ENCODE measurements at regions not wholly inside any gene's neighbourhood (a gene's known extent, or its start where the extent isn't known, plus 50 kb on each side); places are given as distances from the start of the nearest gene placed in this dataset.

GRCh38 chr12:92544322-92544721, 158.5 kb upstream of the PLEKHG7 start:
- no peak overlapping the region for H3K4me3 ChIP-seq (ENCODE audit: low read depth in 2 of 2, low read length in 2 of 2)
- intact Hi-C loops (cut with micrococcal nuclease; ENCODE audit: unreplicated experiment) (no loop called here), in situ Hi-C loops (cut with HindIII; ENCODE audit: low pct_unique_long_range_greater_than_20kb, low sequenced_read_pairs) (no loop called here)
- no peak overlapping the region for H3K27ac ChIP-seq (ENCODE audit: low read length)
- ATAC-seq = no peak
- H3K27me3 ChIP-seq (ENCODE audit: control insufficient read depth, insufficient read depth, low read length) = no peaks in the 10 kb centered on the region
- TF ChIP-seq SIN3A (IDR thresholded peaks at IDR 0.05; ENCODE audit: borderline replicate concordance, insufficient read depth, low read depth, low read length) (no peak), CTCF (IDR thresholded peaks at IDR 0.05) (no peak), TCF7L2 (IDR thresholded peaks at IDR 0.05; ENCODE audit: low read depth, low read length) (no peak), REST (IDR thresholded peaks at IDR 0.05; ENCODE audit: insufficient read depth in 1 of 2, low read depth in 2 of 2, low read length in 1 of 2) (no peak), POLR2AphosphoS5 (IDR thresholded peaks at IDR 0.05; ENCODE audit: low read depth, low read length) (no peak)
- ChIA-PET POLR2A (no interaction called here), CTCF (no interaction called here)
- DNase-seq (ENCODE audit: low read depth, low spot score) = no peak
- no peaks in the 10 kb centered on the region for H3K9me3 ChIP-seq (ENCODE audit: control insufficient read depth, insufficient read depth, low read depth, low read length)
- BruUV-seq (replicated peaks) = no TSS peak
- no peaks in the 10 kb centered on the region for H3K4me1 ChIP-seq (ENCODE audit: control insufficient read depth, insufficient read depth, low read length)
- no peaks in the 10 kb centered on the region for H3K36me3 ChIP-seq (ENCODE audit: control insufficient read depth, insufficient read depth, low read length)

- in situ Hi-C loops (cut with HindIII; ENCODE audit: low pct_unique_long_range_greater_than_20kb, low sequenced_read_pairs) = no loop called here
- no TSS peak for BruUV-seq (replicated peaks)
- Histone ChIP-seq H3K36me3 (ENCODE audit: control insufficient read depth, insufficient read depth, low read length) (no peaks in the 10 kb centered on the region), H3K27ac (ENCODE audit: low read length) (no peak overlapping the region), H3K4me1 (ENCODE audit: control insufficient read depth, insufficient read depth, low read length) (no peaks in the 10 kb centered on the region), H3K9me3 (ENCODE audit: control insufficient read depth, insufficient read depth, low read depth, low read length) (no peaks in the 10 kb centered on the region), H3K4me3 (ENCODE audit: low read depth in 2 of 2, low read length in 2 of 2) (no peak overlapping the region), H3K27me3 (ENCODE audit: control insufficient read depth, insufficient read depth, low read length) (no peaks in the 10 kb centered on the region)
- TF ChIP-seq SIN3A (IDR thresholded peaks at IDR 0.05; ENCODE audit: borderline replicate concordance, insufficient read depth, low read depth, low read length) = no peak
- TF ChIP-seq CTCF (IDR thresholded peaks at IDR 0.05) = no peak
- TF ChIP-seq TCF7L2 (IDR thresholded peaks at IDR 0.05; ENCODE audit: low read depth, low read length) = no peak
- no peak for TF ChIP-seq POLR2AphosphoS5 (IDR thresholded peaks at IDR 0.05; ENCODE audit: low read depth, low read length)
- no peak for TF ChIP-seq REST (IDR thresholded peaks at IDR 0.05; ENCODE audit: insufficient read depth in 1 of 2, low read depth in 2 of 2, low read length in 1 of 2)
- POLR2A ChIA-PET = interaction anchor here (0.7 kb wide), 1 partner anchor 1430 kb away, joined by 4 read pairs; no protein-coding TSS in a partner anchor
- ATAC-seq (no peak), DNase-seq (ENCODE audit: low read depth, low spot score) (no peak)
- CTCF ChIA-PET = no interaction called here
- intact Hi-C loops (cut with micrococcal nuclease; ENCODE audit: unreplicated experiment) = no loop called here
Measured at GRCh38 chr12:92543840-92544239, 158.9 kb upstream of the PLEKHG7 start.
